WI38 (cell line): ENCODE measurements at regions not wholly inside any gene's neighbourhood (a gene's known extent, or its start where the extent isn't known, plus 50 kb on each side); places are given as distances from the start of the nearest gene placed in this dataset.

ENCODE experiments used
- H3K4me3 ChIP-seq: 2 replicates; pipeline ENCODE4 v1.5.1; 2011; ENCODE audit warnings: low read depth, mild to moderate bottlenecking, control low read depth, low read length
- CTCF ChIP-seq: IDR thresholded peaks from 2 replicates; pipeline ENCODE4 v1.5.1; 2012; ENCODE audit warnings: low read depth, mild to moderate bottlenecking, control low read depth, low read length

DNA sequence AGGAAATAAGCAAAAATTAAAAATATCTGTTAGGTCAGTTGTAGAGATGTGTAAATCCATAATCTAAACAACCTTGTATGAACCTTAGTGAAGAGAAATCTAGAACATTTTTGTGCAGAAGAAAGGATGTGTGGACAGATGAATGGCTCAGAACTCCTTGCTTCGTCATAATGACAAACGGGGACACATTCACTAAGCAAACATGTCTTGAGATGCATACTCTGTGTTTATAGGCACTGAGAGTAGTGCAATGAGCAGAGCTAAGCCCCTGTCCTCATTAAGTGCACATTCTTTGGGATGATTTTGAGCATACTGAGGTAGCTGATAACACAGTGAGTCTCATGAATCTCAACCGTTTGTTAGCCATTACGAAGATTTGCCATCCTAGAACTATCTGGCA lies 360.6 kb upstream of the ANKRD30A start:
- no peak for TF ChIP-seq CTCF
- H3K4me3 ChIP-seq: no peak overlapping the region

GRCh38 chr10:36761121-36761520 lies 364.3 kb upstream of the ANKRD30A start:
- no peak for TF ChIP-seq CTCF
- H3K4me3 ChIP-seq: no peak overlapping the region

- TF ChIP-seq CTCF: no peak
- no peak overlapping the region for H3K4me3 ChIP-seq
These were observed 366.1 kb upstream of the ANKRD30A start for GRCh38 chr10:36759141-36759805.

- TF ChIP-seq CTCF: no peak
- no peak overlapping the region for H3K4me3 ChIP-seq
These were observed 377.1 kb upstream of the ANKRD30A start for GRCh38 chr10:36748128-36748871.

DNA sequence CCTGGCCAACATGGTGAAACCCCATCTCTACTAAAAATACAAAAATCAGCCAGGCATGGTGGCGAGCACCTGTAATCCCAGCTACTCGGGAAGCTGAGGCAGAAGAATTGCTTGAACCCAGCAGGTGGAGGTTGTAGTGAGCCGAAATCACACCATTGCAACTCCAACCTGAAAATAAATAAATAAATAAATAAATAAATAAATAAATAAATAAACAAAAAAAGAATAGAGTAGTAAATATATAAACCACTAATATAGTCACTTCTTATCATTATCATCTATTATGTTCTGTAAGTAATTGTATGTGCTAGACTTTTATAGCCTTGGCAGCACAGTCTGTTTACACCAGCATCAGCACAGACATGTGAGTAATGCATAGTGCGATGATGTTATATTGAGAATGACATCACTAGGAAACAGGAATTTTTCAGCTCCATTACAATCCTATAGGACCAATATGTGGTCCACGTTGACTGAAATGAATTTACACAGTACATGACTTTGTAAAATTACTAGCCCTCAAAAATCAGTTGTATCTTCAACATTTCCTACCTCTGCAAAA lies 385.4 kb upstream of the ANKRD30A start:
- no peak for TF ChIP-seq CTCF
- no peak overlapping the region for H3K4me3 ChIP-seq

GRCh38 chr10:36738738-36739431 lies 386.5 kb upstream of the ANKRD30A start:
- H3K4me3 ChIP-seq: no peak overlapping the region
- TF ChIP-seq CTCF: no peak
